ENCODE measurements at regions not wholly inside any gene's neighbourhood (a gene's known extent, or its start where the extent isn't known, plus 50 kb on each side); places are given as distances from the start of the nearest gene placed in this dataset.
"Not testable (repeated sequence)": the region's sequence is repeated elsewhere in the genome, so short reads cannot be mapped to it uniquely, and the experiment has no call there.

DNA sequence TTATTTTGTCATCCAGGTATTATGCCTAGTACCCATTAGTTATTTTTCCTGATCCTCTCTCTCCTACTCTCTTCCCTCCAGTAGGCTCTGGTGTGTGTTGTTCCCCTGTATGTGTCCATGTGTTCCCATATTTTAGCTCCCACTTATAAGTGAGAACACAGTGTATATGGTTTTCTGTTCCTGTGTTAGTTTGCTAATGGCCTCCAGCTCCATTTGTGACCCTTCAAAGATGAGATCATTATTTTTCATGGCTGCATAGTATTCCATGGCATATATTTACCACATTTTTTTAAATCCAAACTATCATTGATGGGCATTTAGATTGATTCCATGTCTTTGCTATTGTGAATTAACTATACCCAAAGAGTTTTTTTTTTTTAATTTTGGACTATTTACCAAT is 1675.7 kb upstream of the B3GALT2 start:
- no peak for DNase-seq (ENCODE audit: low read depth in 4 of 4, low spot score in 2 of 4)

DNA sequence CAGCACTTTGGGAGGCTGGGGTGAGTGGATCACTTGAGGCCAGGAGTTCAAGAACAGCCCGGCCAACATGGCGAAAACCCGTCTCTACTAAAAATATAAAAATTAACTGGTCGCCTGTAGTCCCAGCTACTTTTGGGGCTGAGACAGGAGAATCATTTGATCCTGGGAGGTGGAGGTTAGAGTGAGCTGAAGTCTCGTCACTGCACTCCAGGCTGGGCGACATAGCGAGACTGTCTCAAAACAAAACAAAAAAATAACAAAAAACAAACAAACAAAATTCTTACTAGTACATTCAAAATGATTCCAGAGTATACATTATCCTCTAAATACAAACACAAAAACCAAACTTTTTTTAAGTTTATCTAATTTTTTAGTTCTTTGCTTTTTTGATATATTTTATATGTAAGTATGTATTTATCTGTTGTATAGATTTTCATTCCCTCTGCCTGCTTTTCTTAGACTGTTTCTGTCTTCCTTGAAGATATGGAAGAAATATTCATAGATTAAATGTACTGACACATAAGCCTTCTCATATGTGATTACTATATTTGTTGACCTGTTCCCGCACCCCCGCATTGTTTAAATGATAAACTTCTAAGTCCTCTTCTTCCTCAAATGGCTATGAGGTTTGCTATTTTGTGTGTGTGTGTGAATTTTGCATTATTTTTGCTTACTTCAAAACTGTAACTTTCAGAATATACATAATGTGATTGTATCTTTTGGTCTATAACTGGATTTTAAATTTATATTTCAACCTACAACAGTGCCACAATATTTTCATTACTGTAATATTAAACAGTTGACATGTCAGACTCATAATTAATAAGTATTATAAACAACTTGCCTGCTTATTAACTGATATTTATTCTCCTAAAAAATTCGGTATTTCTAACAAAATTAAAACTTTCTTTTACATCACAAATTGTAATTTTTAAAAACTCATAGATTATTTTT is 1674.1 kb upstream of the B3GALT2 start:
- DNase-seq (ENCODE audit: low read depth in 4 of 4, low spot score in 2 of 4): no peak

DNA sequence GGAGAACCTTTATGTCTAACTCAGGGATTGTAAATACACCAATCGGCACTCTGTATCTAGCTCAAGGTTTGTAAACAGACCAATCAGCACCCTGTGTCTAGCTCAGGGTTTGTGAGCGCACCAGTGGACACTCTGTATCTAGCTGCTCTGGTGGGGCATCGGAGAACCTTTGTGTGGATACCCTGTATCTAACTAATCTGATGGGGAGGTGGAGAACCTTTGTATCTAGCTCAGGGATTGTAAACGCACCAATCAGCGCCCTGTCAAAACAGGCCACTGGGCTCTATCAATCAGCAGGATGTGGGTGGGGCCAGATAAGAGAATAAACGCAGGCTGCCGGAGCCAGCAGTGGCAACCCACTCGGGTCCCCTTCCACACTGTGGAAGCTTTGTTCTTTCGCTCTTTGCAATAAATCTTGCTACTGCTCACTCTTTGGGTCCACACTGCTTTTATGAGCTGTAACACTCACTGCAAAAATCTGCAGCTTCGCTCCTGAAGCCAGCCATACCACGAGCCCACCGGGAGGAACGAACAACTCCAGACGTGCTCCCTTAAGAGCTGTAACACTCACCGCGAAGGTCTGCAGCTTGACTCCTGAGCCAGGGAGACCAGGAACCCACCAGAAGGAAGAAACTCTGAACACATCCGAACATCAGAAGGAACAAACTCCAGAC is 1673.2 kb upstream of the B3GALT2 start:
- not testable (repeated sequence) for DNase-seq (ENCODE audit: low read depth in 4 of 4, low spot score in 2 of 4)

DNA sequence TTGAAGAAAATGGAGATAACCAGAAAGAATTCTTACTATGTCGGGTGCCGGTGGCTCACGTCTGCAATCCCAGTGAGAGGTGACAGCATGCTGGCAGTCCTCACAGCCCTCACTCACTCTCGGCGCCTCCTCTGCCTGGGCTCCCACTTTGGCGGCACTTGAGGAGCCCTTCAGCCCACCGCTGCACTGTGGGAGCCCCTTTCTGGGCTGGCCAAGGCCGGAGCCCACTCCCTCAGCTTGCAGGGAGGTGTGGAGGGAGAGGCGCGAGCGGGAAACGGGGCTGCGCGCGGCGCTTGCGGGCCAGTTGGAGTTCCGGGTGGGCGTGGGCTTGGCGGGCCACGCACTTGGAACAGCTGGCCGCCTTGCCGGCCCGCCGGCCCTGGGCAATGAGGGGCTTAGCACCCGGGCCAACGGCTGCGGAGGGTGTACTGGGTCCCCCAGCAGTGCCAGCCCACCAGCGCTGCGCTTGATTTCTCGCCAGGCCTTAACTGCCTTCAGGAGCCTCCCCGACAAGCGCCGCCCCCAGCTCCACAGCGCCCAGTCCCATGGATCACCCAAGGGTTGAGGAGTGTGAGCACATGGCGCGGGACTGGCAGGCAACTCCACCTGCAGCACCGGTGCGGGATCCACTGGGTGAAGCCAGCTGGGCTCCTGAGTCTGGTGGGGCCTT is 1672.5 kb upstream of the B3GALT2 start:
- not testable (repeated sequence) for DNase-seq (ENCODE audit: low read depth in 4 of 4, low spot score in 2 of 4)

DNA sequence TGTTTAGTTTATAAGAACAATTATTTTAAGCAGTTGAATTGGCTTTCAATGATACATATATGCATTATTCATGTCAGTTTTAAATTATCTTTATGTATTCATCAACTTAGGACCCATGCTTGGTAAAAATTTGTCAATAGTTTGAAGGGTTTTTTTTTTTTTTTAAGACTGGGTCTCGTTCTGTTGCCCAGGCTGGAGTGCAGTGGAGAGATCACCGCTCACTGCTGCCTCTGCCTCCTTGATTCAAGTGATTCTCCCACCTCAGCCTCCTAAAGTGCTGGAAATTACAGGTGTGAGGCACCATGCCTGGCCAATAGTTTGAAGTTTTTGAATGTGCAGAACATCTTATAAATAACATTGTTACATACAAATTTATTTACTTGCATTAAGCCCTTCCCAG is 1671.0 kb upstream of the B3GALT2 start:
- DNase-seq (ENCODE audit: low read depth in 4 of 4, low spot score in 2 of 4): no peak

DNA sequence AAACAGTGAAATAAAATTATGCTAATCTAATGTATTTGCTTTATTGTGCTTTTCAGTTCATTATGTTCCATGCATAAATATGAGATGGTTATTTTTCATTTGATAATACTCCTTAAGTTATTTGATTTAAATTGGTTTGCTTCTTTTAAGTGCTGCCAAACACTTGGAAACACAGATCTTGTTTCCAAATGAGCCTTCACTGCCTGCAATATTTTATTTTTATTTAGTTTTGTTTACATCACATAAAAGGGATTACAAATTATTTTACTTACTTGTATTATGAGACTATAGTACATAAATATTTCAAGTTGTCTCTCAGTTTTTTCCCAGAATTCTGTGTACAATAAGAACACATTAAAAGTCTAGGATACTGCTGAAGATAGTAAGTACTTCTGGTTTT is 1662.4 kb upstream of the B3GALT2 start:
- DNase-seq (ENCODE audit: low read depth in 4 of 4, low spot score in 2 of 4): peak in 1 of 4 donors; percentile 8

DNA sequence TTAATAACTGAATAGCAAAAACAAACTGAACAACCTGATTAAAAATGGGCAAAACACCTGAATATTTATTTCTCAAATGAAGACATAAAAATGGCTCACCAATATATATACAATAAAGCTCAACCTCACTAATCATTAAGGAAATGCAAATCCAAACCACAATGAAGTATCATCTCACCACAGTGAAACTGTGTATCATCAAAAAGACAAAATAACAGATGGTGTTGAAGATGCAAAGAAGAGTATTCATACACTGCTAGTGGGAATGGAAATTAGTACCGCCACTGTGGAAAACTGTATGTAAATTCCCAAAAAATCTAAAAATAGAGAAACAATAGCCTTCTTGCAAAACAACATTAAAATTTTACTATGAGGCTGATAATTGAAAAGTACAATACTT is 1660.1 kb upstream of the B3GALT2 start:
- no peak for DNase-seq (ENCODE audit: low read depth in 4 of 4, low spot score in 2 of 4)

DNA sequence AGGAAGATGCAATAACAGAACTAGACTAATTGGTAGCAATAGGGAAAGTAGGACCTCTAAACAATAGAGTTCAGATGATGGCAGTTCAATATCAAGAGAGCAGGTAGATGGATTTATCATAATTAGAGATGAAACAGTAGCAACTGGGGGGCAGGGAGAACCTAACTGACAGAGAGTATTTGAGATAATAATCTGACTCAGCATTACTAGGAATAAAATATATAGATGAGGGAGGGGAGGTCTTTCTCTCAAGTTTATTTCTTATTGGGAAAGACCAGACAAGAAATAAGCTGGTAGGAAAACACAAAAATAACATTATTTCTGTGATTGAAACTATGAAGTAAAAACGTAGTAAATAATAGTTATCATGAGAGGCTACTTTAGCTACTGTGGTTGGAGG is 1656.7 kb upstream of the B3GALT2 start:
- no peak for DNase-seq (ENCODE audit: low read depth in 4 of 4, low spot score in 2 of 4)

DNA sequence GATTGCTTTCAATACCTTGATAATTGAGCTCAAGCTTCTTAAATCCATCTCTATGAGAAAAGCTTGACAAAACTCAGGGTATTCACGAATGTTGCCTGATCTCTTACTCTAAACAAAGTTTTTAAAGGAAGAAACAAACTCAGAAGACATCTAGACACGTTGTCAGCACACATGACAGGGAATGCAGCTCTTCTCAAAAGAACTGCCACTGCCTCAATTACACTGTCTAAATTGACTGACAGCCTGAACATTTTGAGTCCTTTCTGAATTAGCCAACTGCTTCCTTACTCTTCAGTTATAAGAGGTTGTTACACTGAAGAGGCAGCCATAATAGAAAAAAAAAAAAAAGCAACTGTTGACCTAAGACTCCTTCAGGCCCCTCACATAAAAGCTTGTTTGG is 1646.7 kb upstream of the B3GALT2 start:
- DNase-seq (ENCODE audit: low read depth in 4 of 4, low spot score in 2 of 4): no peak

DNA sequence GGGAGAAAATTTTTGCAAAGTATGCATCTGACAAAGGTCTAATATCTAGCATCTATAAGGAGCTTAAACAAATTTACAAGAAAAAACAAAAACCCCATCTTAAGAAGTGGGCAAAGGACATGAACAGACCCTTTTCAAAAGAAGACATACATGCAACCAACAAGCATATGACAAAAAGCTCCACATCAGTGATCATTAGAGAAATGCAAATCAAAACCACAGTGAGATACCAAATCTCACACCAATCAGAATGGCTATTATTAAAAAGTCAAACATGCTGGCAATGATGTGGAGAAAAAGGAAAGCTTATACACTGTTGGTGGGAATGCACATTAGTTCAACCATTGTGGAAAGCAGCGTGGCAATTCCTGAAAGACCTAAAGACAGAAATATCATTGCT is 1645.2 kb upstream of the B3GALT2 start:
- DNase-seq (ENCODE audit: low read depth in 4 of 4, low spot score in 2 of 4): not testable (repeated sequence)

DNA sequence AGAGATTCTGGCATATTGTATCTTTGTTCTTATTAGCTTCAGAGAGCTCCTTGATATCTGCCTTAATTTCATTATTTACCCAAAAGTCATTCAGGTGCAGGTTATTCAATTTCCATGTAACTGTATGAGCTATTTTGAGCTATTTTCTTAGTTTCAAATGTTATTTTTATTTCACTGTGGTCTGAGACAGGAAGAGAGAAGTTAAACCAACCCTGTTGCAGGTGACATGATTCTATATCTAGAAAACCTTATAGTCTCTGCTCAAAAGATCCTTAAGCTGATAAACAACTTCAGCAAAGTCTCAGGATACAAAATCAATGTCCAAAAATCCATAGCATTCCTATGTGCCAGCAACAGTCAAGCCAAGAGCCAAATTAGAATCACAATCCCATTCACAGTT is 1644.0 kb upstream of the B3GALT2 start:
- DNase-seq (ENCODE audit: low read depth in 4 of 4, low spot score in 2 of 4): no peak

DNA sequence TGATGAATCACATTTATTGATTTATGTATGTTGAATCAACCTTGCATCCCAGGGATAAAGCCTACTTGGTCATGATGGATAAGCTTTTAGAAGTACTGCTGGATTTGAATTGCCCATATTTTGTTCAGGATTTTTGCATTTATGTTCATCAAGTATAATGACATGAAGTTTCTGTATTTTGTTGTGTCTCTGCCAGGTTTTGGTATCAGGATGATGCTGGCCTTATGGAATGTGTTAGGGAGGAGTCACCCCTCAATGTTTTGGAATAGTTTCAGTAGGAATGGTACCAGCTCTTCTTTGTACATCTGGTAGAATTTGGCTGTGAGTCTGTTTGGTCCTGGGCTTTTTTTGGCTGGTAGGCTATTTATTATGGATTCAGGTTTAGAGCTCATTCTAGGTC is 1643.1 kb upstream of the B3GALT2 start:
- no peak for DNase-seq (ENCODE audit: low read depth in 4 of 4, low spot score in 2 of 4)

DNA sequence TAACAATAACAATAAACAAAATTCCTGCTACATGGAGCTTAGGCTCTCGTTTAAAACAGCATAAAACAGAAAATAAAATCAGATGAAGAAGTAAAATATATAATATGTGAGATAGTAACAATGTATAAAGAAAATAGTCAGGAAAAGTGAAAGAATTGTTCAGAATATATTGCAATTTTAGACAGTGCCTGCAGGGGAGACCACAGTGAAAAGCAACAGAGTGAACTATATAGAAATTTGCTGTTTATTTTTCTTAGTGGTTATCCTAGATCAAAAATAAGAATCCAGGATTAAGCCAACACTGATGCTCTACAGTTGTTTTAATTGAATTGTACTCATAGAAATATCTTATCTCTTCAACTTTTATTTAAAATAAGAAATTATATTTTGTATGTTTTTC is 1639.0 kb upstream of the B3GALT2 start:
- no peak for DNase-seq (ENCODE audit: low read depth in 4 of 4, low spot score in 2 of 4)

DNA sequence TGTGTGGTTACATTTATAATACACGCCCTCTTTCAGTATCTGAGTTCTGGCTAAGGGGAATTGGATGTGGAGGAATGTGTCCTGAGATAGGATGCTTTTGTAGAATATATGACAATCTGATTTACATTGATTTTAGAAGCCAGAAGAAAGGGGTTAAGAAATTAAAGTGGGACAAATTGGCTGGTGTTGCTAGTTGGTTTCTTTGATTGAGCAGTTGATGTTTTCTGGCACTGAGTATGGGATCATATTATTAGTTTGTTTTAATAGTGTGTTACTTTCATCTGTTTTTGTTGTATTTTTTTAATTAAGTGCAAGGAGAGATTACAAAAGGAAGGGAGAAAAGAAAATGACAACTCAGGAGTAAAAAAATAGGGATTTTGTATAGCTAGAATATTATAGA is 1634.7 kb upstream of the B3GALT2 start:
- no peak for DNase-seq (ENCODE audit: low read depth in 4 of 4, low spot score in 2 of 4)

DNA sequence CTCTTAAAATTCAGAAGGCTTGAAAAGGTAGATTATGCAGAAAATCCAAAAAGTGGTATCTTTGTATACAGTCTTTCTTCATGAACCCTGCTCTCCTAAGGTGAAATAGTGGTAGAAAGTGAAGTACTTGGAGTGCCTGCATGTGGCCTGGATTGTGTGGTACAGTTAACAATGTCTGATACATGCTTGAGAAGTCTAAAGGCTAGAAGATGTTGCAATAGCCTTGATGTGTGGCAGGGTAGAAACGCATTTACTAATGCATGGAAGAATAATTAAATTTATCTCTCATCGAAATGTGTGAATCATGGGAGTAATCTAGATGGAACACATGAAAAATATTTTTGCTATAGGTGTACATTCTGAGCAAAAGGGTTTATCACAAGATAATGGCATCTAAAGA is 1632.3 kb upstream of the B3GALT2 start:
- no peak for DNase-seq (ENCODE audit: low read depth in 4 of 4, low spot score in 2 of 4)

DNA sequence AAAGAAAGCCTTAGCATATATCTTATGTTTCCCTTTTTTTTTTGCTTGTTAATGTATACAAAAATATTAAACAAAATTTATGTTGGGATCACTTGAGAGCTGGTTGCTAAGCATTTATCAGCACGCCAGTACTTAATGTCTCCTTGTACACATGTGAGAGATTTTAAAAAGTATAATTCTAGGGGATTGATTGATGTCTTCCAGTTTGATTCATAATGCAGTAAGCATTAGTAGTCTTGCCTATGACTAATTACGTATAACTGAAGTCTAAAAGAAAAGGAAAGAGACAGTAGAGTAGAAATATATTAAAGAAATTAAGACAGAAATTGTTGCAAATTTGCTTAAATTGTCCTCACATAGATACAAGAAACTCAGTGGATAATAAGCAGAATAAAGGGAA is 1630.4 kb upstream of the B3GALT2 start:
- no peak for DNase-seq (ENCODE audit: low read depth in 4 of 4, low spot score in 2 of 4)

DNA sequence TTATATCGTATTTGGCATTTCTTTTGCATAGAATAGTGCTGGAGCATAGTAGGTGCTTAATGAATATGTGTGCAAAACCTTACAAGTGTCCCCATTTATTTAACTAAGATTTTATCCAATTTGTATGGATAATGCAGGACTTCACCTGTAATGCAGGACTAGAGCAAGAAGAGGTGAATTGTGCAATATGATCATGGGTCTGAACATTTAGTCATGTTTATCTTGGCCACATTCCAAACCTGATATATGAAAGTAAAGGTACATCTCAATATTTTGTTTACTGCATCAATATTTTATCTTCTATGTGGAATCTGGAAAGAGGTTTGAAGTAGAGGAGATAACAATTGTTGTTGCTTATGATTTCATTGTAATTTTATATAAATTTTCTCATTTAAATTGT is 1626.7 kb upstream of the B3GALT2 start:
- DNase-seq (ENCODE audit: low read depth in 4 of 4, low spot score in 2 of 4): no peak

DNA sequence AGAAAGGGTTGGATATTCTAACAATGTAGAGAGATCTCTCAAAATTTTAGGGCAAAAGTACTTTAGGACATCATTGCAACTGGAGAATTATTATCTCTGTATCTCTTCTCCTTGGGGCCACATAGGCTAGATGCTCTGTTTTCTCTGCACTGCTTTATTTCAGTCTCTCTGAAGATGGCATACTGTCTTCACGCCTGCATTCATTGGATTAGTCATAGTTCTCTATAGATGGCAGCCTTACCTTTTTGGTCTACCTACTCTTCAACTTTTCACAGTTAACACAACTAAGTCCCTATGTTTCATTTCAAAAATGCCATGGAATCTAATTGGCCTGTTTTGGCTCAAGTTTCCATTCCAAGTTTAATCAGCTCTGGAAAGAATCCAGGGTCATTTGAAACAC is 1623.3 kb upstream of the B3GALT2 start:
- DNase-seq (ENCODE audit: low read depth in 4 of 4, low spot score in 2 of 4): no peak

DNA sequence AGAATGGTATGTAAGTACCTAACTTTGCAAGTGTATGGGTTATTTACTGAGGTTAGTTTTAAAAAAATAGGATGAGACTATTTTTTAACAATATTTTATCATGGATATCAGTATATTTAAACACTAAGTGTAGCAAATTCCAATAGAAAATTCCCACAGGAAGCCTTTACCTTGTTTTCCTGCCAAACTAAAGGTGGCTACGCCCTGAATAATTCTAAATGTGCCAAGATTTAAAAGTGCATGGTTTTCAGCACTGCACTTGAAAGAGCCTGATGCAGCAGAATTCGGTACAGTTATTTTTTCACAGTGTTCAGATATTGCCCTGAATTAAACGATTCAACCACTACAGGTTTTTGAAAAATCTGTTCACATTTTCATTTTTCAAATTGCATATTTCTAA is 1622.8 kb upstream of the B3GALT2 start:
- DNase-seq (ENCODE audit: low read depth in 4 of 4, low spot score in 2 of 4): no peak

DNA sequence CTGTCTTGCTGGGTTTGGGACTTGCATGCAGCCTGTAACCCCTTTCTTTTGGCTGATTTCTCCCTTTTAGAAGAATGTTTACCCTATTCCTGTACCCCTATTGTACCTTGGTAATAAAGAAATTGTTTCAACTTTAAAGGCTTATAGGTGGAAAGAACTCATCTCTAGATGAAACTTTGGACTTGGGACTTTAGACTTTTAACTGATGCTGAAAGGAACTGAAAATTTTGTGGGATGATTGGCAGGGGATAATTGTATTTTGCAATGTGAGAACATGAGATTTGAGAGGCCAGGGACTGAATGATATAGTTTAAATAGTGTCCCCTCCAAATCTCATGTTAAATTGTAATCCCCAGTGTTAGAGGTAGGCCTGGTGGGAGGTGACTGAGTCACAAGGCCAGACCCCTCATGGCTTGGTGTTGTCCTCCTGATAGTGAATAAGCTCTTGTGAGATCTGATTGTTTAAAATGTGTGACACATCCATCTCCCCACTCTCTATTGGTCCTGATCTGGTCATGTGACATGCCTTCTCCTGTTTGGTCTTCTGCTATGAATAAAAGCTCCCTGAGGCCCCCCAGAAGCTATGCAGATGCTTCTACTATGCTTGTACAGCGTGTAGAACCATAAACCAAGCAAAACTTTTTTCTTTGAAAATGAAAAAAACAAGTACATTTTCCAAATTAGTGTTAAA is 1621.3 kb upstream of the B3GALT2 start:
- DNase-seq (ENCODE audit: low read depth in 4 of 4, low spot score in 2 of 4): no peak

DNA sequence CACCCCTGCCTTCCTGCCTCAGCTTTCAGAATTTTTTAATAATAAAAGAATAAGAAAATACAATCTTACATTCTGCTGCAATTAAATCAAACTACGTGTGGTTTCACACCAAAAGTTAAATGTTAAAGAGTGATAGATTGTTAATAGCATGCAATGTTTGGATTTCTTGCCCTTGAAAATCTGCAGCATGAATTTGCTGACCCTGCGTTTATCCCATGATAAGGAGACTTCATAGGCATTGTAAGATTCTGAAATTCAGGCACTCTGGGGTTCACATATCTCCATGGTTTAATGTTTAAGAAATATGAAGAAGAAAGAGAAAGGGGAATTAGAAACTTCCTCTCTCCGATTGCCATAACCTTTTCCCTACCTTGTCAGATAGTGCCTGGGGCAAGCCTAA is 1616.2 kb upstream of the B3GALT2 start:
- no peak for DNase-seq (ENCODE audit: low read depth in 4 of 4, low spot score in 2 of 4)

Data from left renal cortex interstitium (tissue), 4 donors.